MCF 10A (cell line): ENCODE measurements at regions not wholly inside any gene's neighbourhood (a gene's known extent, or its start where the extent isn't known, plus 50 kb on each side); places are given as distances from the start of the nearest gene placed in this dataset.

Experiments used
- BruUV-seq: library from RNA; stranded (reverse); fragments of 400-500 nt; replicated peaks from 2 replicates; lab custom pipeline; 2021; lab: Mats Ljungman, UMichigan
- CTCF ChIA-PET: fragments of 300-600 bp; sonication (Branson Sonifier 250); formaldehyde crosslinking; extraction: SDS; loops from one replicate; lab custom pipeline; 2021; ENCODE audit warnings: antibody characterized with exemption, inconsistent platforms; lab: Yijun Ruan, JAX
- POLR2A ChIA-PET: fragments of 300-600, 350-650 bp; sonication (Branson Sonifier 250); formaldehyde crosslinking; extraction: SDS; loops from one replicate; lab custom pipeline; 2020; ENCODE audit warnings: antibody characterized with exemption, inconsistent platforms; lab: Yijun Ruan, JAX
- DNase-seq: peaks from one replicate; pipeline ENCODE4 v3.0.0-alpha.2; 2018; ENCODE audit not compliant: unreplicated experiment
- H3K27ac Mint-ChIP-seq: one replicate; pipeline ENCODE4 v1.8.0; 2022; ENCODE audit warnings: mild to moderate bottlenecking, low read depth, mixed read lengths; ENCODE audit not compliant: unreplicated experiment
- H3K27me3 Mint-ChIP-seq: one replicate; pipeline ENCODE4 v1.8.0; 2022; ENCODE audit warnings: mixed read lengths; ENCODE audit not compliant: insufficient read depth, unreplicated experiment
- H3K36me3 Mint-ChIP-seq: one replicate; pipeline ENCODE4 v1.8.0; 2022; ENCODE audit warnings: mild to moderate bottlenecking, moderate library complexity, mixed read lengths; ENCODE audit not compliant: insufficient read depth, unreplicated experiment
- H3K4me1 Mint-ChIP-seq: one replicate; pipeline ENCODE4 v1.8.0; 2022; ENCODE audit warnings: mixed read lengths; ENCODE audit not compliant: insufficient read depth, unreplicated experiment
- H3K4me3 Mint-ChIP-seq: one replicate; pipeline ENCODE4 v1.8.0; 2022; ENCODE audit warnings: mild to moderate bottlenecking, moderate library complexity, mixed read lengths; ENCODE audit not compliant: unreplicated experiment
- H3K9me3 Mint-ChIP-seq: one replicate; pipeline ENCODE4 v1.8.0; 2022; ENCODE audit warnings: mixed read lengths; ENCODE audit not compliant: unreplicated experiment
- intact Hi-C: fragments of 100-400 bp; cut with micrococcal nuclease; formaldehyde crosslinking; loops from 2 replicates; pipeline ENCODE4 v1.14.1; 2022
- TF ChIP-seq, protein P1 (sequence below): fragments of 200-600 bp; IDR thresholded peaks from one replicate; pipeline ENCODE4 v1.8.0; 2022; ENCODE audit warnings: antibody characterized with exemption, mild to moderate bottlenecking; ENCODE audit not compliant: unreplicated experiment

DNA sequence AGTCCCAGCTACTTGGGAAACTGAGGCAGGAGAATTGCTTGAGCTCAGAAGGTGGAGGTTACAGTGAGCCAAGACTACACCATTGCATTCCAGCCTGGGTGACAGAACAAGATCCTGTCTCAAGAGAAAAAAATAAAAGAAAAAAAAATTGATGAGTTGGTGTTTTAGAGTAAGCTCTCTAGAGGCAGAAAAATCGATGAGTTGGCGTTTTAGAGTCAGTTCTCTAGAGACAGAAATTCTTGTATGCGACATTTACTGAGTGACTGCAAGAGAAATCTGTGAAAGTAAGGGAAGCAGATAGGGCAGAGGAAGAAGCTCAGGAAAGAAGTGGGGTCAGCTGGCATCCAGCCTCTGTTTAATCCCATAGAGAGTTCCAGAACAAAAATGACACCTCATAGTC is 298.7 kb upstream of the ARRDC4 start:
- intact Hi-C loops, result no loop called here
- Mint-ChIP-seq H3K27ac (no peak overlapping the region), H3K4me1 (no peaks in the 10 kb centered on the region), H3K36me3 (no peaks in the 10 kb centered on the region), H3K4me3 (no peak overlapping the region), H3K9me3 (no peaks in the 10 kb centered on the region), H3K27me3 (peaks cover 22% of the 10 kb centered on the region)
- ChIA-PET CTCF (no interaction called here), POLR2A (no interaction called here)
- DNase-seq, result no peak
- no TSS peak for BruUV-seq
- TF ChIP-seq, protein P1, sequence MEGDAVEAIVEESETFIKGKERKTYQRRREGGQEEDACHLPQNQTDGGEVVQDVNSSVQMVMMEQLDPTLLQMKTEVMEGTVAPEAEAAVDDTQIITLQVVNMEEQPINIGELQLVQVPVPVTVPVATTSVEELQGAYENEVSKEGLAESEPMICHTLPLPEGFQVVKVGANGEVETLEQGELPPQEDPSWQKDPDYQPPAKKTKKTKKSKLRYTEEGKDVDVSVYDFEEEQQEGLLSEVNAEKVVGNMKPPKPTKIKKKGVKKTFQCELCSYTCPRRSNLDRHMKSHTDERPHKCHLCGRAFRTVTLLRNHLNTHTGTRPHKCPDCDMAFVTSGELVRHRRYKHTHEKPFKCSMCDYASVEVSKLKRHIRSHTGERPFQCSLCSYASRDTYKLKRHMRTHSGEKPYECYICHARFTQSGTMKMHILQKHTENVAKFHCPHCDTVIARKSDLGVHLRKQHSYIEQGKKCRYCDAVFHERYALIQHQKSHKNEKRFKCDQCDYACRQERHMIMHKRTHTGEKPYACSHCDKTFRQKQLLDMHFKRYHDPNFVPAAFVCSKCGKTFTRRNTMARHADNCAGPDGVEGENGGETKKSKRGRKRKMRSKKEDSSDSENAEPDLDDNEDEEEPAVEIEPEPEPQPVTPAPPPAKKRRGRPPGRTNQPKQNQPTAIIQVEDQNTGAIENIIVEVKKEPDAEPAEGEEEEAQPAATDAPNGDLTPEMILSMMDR, result no peak

DNA sequence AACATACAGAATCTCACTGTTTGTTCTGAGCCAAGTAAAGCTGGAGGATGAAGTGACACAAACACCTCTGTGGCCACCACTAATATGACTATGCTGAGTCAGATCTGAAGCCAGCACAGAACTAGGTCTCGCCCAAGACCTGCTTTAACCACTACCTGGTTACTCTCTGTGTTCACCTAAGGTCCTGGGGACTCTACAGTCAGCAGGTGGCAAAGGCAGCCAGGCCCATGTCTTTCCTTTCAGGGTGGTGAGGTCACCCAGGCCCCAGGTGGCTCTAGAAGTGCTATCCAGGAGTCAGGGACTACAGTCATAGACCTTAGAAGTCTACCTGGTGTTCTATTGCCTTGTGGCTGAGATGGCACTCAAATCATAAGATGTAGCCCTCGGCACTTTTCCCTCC is 287.9 kb upstream of the ARRDC4 start:
- H3K27me3 Mint-ChIP-seq, result peaks cover 12% of the 10 kb centered on the region

DNA sequence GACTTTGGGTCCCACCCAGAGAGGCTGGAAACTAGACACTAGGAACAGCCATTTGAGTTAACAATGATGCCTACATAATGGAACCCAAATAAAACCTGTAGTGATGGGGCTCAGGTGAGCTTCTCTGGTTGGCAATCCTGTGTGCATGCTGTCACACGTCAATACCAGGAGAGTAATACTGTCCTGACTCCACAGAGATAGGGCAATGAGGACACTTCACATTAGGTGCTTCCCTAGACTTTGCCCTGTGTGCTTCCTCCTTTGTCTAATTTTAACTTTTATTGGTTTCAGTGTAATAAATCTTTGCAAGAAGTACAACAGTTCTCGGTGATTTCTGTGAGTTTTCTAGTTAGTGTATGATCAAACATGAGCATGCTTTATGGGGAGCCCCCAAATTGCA is 281.8 kb upstream of the ARRDC4 start:
- no peaks in the 10 kb centered on the region for H3K9me3 Mint-ChIP-seq
- H3K27ac Mint-ChIP-seq, result no peak overlapping the region
- intact Hi-C loops, result no loop called here
- POLR2A ChIA-PET, result no interaction called here
- BruUV-seq, result no TSS peak
- no peaks in the 10 kb centered on the region for H3K4me1 Mint-ChIP-seq
- no peak for DNase-seq
- H3K4me3 Mint-ChIP-seq, result no peak overlapping the region
- H3K27me3 Mint-ChIP-seq, result peaks cover 16% of the 10 kb centered on the region
- CTCF ChIA-PET, result interaction anchor here (0.7 kb wide), 1 partner anchor 1093 kb away, joined by 3 read pairs; no protein-coding TSS in a partner anchor
- H3K36me3 Mint-ChIP-seq, result no peaks in the 10 kb centered on the region
- TF ChIP-seq, protein P1, result no peak

More for the DNA sequence above, 287.9 kb upstream of the ARRDC4 start:
- no peaks in the 10 kb centered on the region for H3K36me3 Mint-ChIP-seq
- no peaks in the 10 kb centered on the region for H3K9me3 Mint-ChIP-seq
- H3K4me3 Mint-ChIP-seq, result no peak overlapping the region
- intact Hi-C loops, result no loop called here
- CTCF ChIA-PET, result no interaction called here
- no peak overlapping the region for H3K27ac Mint-ChIP-seq
- TF ChIP-seq, protein P1, result no peak
- POLR2A ChIA-PET, result no interaction called here
- no TSS peak for BruUV-seq
- no peaks in the 10 kb centered on the region for H3K4me1 Mint-ChIP-seq
- DNase-seq, result no peak

DNA sequence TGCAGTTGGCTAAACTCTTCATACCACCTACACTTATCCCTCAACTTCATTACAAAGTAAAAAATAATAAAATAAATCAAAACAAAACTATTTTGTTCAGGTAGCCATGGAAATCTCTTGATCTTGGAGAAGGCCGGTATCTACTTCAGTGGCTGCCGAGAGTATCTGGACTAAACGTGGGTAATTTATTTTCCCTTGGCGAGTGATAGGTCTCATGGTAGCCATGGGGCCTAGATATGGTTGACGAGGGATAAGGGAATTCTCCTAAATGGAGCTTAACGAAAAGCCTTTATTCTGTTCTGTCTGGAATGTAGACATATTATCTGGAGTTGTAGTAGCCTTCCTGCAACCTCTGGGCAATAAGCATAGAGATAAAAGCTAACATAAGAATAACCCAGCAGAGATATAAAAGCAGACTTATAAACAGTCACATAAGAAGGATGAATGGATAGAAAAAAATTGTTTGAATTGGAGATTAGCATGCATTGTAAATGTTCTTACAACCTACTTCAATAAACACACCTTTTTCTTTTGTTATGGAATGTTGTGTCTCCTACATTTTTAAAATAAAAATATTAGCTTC is 281.3 kb upstream of the ARRDC4 start:
- Mint-ChIP-seq H3K27ac (no peak overlapping the region), H3K4me3 (no peak overlapping the region), H3K27me3 (peaks cover 22% of the 10 kb centered on the region), H3K9me3 (no peaks in the 10 kb centered on the region), H3K36me3 (no peaks in the 10 kb centered on the region), H3K4me1 (no peaks in the 10 kb centered on the region)
- no TSS peak for BruUV-seq
- ChIA-PET POLR2A (no interaction called here), CTCF (interaction anchor here (0.7 kb wide), 1 partner anchor 80 kb away, joined by 3 read pairs; no protein-coding TSS in a partner anchor)
- no peak for DNase-seq
- TF ChIP-seq, protein P1, result no peak
- intact Hi-C loops, result no loop called here
